Globus pallidus (tissue), 1 donor: ENCODE measurements at regions not wholly inside any gene's neighbourhood (a gene's known extent, or its start where the extent isn't known, plus 50 kb on each side); places are given as distances from the start of the nearest gene placed in this dataset.

ENCODE experiments used
- DNase-seq: peaks from one replicate; pipeline ENCODE4 v3.0.0-alpha.2; 2015; ENCODE audit warnings: low spot score

- DNase-seq = peak; percentile 67
These were observed 156.1 kb upstream of the ID2 start for GRCh38 chr2:8525582-8526402.

- no peak for DNase-seq
These were observed 155.5 kb upstream of the ID2 start for GRCh38 chr2:8526403-8526696.

DNA sequence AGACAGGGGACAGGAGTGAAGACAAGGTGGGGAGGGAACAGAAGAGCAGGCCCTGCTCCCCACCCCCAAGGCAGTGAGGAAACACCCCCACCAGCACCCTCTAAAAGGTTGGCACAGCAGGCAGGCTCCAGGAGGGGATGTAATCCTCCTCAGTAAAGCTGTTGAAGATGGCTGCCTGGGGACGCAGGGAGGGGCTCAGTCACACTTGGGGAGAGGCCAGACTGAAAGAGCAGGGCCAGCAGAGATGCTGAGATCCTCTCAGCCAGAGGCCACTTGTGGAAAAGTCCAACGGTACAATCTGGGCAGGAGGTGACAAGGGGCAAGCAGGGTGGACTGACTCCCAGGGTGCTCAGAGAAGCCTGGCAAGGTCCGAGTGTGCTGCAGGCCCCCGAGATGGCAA lies 154.8 kb upstream of the ID2 start:
- DNase-seq = no peak

DNA sequence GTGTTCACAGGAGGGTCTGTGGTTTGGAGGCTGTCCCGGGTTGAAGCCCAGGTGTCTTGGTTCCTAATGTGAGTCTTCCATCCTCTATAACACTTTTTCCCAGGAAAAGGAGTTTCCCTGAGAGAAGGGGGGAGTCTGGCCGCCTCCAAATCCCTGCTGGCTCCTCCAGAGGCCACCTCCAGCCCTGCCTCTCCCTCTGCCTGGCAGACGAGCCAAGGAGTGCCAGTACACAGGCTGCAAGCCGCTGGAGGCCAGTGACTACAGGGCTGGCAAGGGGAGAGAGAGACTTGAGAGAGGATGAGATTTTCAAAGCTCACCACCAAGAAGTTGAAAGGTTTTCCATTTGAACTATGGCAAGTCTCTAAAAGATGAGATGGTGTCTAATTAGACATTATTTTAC lies 154.2 kb upstream of the ID2 start:
- DNase-seq = no peak

DNA sequence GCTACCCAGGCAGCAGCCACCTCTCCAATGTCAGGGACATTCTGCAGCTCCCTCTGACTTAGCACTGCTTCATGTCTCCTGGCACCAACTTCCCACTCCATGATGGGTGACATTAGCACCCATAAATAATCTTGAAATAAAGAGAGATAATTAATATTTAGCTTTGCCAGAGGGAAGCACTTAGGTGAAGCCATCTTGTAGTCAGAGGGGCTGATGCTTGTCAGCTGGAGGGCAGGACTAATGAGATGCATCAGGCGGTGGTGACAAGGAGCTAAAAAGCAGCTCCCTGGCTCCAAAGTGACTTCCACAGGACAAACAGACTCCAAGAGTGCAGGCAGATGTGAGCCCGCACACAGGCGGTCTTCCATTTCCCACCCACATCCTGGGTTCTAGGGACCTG lies 153.0 kb upstream of the ID2 start:
- no peak for DNase-seq

- DNase-seq = no peak
These were observed 152.1 kb upstream of the ID2 start for GRCh38 chr2:8529706-8530277.

DNA sequence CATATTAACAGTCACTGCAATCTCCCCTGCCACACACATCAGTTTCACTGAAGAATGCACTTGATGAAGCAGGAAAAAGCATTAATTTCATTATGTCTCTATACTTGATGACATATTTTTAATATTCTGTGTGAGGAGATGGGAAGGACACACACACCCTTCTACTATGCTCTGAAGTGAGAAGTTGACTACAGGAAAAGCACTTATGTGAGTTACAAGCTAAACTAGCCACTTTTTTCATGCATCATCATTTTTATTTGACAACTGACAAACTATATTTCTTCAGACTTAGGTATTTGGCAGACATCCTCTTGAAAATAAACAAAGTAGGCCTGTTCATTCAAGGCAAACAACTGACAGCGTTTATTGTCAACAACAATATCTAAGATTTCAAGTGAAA lies 150.4 kb upstream of the ID2 start:
- DNase-seq = no peak

GRCh38 chr2:8532438-8532837 lies 149.4 kb upstream of the ID2 start:
- DNase-seq = no peak

- DNase-seq = no peak
These were observed 147.9 kb upstream of the ID2 start for GRCh38 chr2:8533923-8534322.

- no peak for DNase-seq
These were observed 147.5 kb upstream of the ID2 start for GRCh38 chr2:8534386-8534728.

- peak; percentile 63 for DNase-seq
These were observed 147.0 kb upstream of the ID2 start for GRCh38 chr2:8534729-8535468.

- DNase-seq = no peak
These were observed 146.4 kb upstream of the ID2 start for GRCh38 chr2:8535469-8535795.

DNA sequence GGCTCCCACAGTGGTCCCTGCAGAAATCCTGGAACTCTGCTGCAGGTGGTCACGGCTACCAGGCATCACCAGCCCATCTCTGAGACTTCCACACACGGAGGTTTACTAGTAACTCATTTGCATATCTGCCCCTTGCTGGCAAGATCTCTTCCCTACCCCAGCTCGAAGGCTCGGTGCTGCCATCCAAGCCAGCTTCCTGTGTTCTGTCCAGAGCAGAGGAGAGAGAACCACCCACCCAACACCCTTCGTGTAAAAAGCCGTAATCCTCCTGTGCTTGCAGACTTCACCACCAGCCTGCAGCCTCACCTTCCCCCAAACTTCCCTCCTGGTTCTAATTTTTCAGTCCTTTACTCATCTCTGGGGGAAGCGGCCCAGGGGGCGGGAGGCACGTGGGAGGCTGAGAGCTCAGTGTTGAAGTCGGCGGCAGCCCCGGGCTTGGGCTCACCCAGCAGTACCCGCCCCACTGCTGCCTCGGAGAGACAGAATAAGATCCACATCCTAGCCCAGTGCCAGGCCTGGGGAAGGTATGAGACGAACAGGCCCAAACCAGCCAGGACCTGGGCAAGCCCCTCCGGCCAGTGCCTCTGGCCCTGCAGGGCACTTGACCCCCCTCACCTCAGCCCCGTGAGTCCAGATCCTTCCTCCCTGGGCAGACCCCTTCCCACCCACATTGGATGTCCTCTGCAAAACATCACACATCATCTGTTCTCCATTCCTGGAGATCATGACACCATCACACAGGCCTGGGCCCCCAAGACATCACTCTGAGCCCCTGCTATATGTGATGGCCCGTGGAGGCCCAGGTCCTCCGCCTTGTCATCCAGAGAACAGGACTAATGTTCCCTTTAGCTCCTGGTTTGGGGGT lies 145.8 kb upstream of the ID2 start:
- DNase-seq = no peak

GRCh38 chr2:8536686-8537561 lies 144.9 kb upstream of the ID2 start:
- no peak for DNase-seq

DNA sequence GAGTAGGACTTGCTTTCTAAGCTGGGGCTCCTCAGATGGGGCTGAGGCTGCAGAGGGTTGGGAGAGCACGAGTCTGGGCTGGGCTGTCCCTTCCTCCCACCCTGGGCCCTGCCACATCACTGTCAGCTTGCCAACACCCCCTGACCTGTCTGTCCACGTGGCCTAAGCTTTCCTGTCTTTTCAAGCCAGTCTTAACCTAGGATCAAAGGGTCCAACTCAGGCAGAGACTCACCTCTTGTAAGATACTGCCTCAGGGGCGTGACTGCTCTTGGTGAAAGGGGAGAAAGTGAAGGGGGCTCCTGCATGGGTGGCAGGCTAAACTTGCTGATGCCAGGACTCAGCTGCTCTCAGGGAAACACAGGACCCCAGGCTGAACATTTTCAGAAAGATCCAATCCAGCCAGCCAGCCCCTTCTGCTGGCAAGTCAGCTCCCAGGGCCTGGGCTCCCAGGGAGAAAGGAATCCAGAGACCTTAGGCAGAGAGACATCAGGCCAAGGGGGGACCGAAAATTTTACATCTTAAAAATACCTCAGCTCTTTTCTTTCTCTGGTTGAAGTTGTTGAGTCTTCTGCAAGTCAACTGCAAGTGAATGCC lies 144.2 kb upstream of the ID2 start:
- no peak for DNase-seq

DNA sequence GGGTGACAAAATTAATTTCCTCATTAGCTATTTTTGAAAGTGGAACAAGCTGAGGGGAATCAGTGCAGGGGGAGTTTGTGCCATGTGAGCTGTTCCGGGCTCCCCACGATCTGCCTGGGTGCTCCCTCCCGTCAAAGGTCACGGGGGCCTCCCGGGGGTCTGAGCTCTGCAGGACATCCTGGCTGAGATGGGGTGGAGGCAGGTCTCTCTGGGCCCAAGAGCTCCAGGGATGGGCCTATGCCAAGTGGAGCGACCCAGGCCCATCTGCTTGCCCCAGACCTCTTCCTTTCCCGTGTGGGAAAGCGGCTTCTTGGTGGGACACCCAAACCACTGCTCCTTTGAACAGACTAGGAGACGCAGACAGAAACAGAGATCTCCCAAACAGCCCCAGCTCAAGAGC lies 143.3 kb upstream of the ID2 start:
- DNase-seq = no peak

DNA sequence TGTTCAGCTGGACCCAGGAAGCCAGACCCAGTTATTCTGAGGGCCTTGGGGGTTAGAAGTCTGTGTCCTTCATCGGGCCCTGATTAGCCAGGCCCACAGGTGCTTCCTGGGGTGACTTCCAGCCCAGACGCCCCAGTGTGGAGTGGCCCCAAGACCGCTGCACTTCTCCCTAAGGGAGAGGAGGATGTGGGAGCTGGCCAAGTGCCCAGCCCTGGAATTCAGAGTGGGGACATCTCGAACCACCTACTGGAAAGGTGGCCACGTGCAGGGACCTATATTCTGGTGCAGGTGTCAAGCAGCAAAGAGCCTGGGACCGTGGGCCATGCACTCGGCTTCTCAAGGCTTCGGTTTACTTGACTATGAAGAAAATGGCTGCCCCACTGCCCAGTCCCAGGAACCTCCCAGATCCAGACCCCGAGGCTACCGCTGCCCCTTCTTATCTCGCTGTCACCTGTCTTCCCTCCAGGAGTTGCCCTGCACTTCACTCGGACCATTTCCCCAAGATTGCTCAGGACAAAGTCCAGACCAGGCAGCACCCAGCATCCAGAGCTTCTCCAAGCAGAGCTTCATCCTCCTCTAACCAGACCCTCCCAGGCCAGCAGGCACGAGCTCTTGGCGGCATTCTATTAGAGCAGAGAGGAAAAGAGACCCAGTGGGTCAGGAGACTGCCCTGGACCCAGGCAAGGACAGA lies 142.8 kb upstream of the ID2 start:
- no peak for DNase-seq

GRCh38 chr2:8539743-8540551 lies 141.9 kb upstream of the ID2 start:
- no peak for DNase-seq

- no peak for DNase-seq
These were observed 141.3 kb upstream of the ID2 start for GRCh38 chr2:8540552-8541055.

GRCh38 chr2:8541223-8541622 lies 140.6 kb upstream of the ID2 start:
- DNase-seq = no peak
